HG03520 (cell line): ENCODE measurements at regions not wholly inside any gene's neighbourhood (a gene's known extent, or its start where the extent isn't known, plus 50 kb on each side); places are given as distances from the start of the nearest gene placed in this dataset.
"Not testable (repeated sequence)": the region's sequence is repeated elsewhere in the genome, so short reads cannot be mapped to it uniquely, and the experiment has no call there.

Source experiments
- ATAC-seq: cut with Tn5 transposase; IDR thresholded peaks from one replicate; pipeline ENCODE4 v1.9.1; 2021; ENCODE audit warnings: mild to moderate bottlenecking, moderate library complexity; ENCODE audit not compliant: unreplicated experiment

DNA sequence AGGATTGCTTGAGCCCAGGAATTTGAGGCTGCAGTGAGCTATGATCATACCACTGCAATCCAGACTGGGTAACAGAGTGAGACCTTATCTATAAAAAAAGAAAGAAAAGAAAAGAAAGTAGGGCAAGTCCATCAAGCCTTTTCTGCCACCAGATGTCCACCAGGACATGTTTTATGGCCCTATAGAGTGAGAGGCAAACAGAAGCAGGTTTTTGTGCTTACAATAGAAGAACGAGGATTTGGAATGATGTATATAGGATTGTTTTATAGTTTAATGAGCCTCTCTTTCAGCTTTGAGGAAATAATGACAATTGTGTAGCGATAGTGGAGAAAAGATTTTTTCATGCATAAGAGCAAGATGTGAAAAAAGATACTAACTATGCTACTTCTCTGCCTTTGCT, 480.5 kb downstream of the KLF12 start:
- ATAC-seq = no peak

DNA sequence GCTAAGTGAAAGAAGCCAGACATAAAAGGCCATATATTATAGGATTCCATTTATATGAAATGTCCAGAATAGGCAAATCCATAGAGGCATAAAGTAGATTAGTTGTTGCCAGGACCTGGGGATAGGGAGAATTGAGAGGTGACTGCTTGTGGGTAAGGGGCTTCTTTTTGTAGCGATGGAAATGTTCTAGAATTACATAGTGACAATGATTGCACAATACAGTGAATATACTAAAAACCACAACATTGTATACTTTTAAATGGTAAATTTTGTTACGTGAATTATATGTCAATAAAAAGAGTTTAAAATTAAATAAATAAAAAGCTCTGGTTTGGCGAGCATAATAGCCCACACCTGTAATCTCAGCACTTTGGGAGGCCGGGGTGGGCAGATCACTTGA, 486.8 kb downstream of the KLF12 start:
- no peak for ATAC-seq

DNA sequence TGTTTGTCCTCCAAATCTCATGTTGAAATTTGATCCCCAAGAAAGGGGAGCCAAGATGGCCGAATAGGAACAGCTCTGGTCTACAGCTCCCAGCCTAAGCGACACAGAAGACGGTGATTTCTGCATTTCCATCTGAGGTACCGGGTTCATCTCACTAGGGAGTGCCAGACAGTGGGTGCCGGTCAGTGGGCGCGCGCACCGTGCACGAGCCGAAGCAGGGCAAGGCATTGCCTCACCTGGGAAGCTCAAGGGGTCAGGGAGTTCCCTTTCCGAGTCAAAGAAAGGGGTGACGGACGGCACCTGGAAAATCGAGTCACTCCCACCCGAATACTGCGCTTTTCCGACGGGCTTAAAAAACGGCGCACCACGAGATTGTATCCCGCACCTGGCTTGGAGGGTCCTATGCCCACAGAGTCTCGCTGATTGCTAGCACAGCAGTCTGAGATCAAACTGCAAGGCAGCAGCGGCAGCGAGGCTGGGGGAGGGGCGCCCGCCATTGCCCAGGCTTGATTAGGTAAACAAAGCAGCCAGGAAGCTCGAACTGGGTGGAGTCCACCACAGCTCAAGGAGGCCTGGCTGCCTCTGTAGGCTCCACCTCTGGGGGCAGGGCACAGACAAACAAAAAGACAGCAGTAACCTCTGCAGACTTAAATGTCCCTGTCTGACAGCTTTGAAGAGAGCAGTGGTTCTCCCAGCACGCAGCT, 493.6 kb downstream of the KLF12 start:
- ATAC-seq = not testable (repeated sequence)

DNA sequence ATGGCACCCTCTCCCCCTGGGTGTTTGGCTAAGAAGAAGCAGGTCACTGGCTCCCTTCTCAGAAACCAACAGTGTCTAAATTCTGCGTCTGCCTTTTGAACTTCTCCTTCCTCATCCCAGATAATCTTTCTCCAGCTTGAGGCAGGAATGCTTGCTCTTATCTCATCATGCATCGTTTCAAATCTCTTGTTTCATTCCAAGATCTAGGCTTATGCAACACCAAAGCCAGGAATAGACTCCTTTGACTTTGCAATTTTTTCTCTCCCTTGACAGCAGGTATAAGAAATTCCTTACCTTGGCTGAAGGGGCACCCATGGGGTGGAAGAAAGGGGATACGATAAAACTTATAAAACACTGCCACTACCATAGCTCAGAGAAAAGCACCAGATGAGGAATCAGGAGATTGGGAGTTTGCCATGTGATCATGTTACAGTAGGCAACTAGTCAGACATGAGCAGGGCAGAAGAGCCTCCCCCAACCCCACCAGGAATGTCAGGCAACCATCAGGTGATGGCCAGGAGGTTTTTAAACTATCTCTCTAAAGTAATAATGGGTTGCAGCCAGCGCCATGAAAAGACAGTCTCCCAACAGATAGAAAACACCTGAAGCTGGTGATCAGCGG, 498.9 kb downstream of the KLF12 start:
- no peak for ATAC-seq

DNA sequence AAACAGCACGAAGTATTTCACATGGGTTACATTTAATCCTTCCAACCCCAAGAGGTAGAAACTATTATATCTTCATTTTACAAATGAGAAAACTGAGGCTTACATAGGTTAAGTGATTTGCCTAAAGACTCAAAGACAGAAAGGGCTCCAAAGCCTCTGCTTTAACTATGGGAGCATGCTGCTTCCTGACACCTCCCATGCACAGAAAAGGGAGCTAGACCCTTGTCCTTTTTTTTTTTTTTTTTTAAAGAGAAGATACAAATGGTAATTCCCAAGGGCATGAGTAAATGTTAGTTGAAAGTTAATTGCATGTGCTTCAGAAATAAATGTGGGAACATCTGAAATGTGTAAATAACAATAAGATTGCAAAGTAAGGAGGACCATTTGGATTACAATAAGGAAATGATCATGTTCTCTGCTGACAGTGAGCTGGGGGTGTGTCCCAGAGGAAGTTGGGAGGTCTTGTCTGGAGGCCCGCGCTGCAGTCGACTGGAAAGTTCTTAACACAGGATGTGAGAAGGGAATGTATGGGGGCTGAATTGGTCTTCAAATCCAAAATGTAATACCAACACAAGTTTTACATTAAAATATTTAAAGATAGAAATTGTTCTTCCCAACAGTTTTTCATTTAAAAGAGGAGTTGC, 500.3 kb downstream of the KLF12 start:
- ATAC-seq = no peak

DNA sequence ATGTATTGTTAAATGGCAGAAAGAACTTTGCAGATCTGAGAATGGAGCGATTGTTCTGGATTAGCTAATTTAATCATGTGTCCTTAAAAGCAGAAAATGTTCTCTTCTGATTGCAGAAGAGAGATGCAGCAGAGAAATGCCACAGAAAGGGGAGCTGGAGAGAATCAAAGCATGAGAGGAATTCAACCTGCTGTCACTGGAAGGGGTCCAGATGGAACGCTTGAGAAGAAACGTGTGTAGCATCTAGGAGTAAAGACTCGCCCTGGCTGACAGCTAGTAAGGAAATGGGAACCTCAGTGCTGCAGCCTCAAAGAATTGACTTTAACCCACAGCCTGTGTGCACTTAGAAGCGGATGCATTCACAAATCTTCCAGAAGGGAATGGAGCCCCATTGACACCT, 502.8 kb downstream of the KLF12 start:
- no peak for ATAC-seq

DNA sequence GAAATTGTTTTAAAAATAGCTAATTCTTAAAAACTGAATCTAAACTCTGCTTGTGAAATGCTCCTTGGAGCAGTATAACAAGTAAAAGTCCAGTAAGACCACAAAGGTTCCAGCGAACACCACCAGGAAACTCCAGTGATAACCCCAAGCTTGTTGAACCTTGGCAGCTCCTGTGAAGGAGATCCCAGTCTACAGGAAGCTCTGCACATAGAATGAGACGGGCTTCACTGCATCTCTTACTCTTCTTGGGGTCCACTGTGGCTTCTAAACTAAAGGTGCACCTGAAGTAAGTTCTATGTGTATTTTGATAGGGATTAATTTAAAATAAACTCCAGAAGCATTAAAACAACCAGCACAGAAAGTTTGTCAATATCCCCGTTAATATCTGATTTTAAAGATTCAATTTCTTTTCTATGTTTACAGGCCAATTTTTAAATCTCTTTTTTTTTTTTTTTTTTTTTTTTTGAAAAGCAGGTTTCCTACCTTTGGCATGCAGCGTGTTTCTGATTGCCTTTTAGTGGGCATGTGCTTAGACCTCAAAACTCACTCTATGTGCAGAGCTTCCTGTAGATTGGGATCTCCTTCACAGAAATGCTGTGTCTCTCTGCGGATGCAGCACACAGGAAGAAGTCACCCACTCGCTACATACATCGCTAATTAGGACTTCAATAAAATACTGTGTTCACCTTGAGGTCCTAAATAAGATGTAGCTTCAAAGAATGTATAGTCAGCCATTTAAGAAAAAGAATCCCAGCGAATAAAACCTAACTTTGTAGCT, 508.5 kb downstream of the KLF12 start:
- no peak for ATAC-seq

DNA sequence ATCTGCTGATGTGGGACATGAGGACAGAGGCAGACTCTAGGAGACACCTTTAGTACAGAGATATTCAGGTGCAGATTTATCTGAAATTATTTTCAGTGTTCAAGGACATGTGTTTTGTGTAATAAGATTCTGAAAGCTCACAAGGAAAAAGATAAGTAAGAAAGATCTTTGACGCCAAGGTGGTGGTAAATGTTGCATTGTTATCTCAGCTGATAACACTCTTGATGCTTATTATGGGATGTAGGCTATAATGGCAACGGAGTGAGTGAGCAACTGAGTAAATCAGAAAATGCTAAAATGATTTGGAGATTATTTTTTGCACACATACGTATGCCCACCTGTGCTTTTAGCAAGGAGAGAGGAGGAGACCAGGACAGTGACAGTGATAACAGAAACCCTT, 510.9 kb downstream of the KLF12 start:
- ATAC-seq = no peak

DNA sequence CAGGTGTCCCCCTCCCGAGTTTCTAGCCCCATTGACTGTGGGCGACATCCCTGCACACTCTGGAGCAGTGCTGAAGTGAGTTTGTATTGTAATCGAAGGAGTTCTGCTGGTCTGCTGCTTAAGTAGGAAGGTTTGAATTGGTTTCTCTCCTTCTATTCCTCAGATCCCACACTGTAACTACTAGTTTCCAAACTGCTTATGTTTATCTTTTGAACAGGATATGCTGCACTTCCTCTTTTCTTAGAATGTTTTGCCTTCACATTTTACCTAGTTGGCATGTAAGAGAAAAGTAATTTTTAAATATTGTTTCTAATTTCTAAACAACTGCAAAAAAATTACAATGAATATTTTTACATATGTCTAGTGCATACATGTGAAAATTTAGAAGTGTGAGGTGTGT, 511.8 kb downstream of the KLF12 start:
- no peak for ATAC-seq

DNA sequence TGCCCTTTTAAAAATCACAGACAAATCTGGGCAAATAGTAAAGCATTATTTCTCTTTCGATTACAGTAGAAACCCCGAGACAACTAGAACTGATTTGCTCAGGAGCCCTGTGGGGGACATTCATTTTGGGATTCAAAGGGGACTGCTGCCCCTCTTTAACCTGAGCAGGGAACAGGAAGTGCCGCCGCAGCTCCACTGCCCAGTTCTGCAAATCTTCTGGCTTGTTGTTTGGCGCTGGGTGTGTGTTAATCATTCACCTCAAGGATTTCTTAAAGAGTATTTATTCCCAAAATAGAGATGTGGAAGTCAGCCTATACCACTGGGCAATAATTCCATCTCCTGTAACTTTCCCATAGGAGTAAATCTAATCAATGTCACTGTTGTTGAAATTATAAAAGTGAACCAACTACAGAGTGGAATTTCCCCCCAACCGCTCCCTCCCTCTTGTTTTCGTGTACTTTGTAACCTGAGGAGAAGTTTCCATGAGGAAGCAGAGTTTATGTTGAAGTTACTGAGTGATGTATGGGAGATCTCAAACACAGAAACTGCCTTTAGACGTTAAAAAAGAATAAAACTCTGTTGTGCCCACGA, 515.8 kb downstream of the KLF12 start:
- no peak for ATAC-seq

DNA sequence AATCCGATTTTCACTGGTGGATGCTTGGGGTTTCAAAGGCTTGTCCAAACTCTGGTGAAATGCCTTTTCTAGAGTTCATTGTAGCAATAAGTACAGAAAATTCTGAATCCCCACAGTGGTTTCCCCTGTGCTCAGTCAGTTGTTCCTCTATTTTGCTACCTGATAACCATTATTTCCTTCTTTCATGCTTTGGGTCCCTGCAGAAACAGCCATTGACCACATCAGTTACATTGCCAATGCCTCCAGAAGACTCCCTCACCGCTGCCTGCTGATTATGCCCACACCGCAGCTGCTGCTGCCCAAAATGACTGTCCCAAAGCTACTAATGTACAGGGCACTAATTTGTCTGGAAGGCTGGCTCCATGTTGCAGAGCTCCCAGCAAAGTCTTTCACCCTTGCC, 517.3 kb downstream of the KLF12 start:
- no peak for ATAC-seq

DNA sequence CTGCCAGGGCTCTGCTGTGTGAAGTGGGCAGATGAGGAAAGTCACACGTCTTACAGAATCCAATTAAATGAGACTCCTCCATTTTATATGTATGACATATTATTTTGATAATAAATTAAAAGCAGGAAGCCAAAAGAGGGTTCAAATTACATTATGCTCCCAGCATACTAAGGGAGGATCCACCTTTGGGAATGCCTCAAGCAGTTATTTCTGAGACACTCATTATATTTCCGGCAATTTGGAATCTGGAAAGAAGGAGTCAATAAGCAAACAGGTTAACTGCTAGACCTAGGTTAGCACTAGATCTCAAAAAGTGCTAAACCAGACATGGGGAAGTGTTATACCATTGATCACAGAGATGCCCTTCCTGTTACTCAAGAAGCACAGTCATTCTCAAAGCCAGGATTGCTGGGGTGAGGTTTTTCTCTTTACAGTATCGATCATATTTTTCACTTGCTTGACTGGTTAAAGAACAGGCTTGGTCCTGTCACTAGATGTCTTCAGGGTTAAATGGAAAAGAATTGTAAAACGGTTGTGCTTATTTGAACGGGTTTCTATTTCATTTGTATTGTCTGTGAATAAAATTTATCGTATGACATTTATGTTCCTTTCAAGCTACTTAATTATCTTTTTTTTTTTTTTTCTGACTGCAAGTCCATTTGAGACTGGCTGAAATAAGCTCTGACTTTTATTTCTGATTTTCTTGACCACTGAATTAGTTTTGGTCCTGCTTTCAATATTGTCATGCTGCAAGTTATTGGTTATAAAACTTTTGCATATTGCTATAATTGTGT, 523.2 kb downstream of the KLF12 start:
- no peak for ATAC-seq

DNA sequence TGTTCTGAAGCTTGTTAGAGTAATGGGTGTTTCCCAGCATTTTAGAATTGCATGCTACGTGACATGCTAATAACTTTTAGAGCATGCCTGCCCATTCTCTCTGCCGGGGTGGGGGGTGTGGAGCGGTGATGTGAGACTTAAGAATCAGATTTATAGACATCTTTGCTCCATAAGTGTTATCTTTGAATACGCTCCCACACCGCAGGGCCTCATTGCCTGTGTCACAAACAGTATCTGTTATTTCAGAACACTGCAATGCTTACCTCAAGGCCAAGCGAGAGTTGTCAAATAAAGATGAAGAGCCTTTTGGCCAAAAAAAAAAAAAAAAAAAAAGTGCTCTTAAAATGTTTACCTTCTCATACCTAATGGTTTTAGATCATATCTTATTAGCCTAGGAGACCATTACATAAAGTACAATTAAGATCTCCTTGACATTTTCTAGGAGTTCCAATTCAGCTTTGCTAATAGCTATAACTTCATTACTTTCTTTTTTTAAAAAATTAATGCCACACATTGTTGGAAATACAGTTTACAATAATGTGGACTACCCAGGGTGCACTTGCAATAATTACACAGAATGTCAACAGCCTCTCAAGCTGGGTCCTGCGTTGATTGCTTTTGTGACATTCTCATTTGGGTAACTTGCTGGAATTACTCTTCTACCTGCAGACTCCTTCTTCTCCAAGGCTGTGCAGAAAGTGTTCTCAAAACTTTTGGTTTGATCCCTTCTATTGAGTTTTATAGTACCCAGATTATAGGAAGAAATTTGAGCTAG, 525.3 kb downstream of the KLF12 start:
- ATAC-seq = no peak

DNA sequence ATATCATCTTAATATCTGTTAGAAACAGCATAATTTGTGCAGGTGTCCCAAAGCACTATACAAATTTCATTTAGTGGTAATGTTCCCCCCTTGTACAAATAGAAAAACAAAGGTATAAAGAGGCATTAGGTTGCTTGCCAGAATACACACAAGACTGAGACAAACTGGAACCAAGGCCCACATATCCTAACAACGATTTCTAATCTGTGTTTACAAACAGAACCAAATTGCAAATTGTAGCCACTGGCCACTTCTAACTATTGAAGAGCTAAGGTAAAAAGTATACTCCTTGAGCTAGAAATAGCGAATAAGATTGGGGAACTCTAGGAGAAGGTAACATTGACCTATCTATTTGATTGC, 526.1 kb downstream of the KLF12 start:
- no peak for ATAC-seq

DNA sequence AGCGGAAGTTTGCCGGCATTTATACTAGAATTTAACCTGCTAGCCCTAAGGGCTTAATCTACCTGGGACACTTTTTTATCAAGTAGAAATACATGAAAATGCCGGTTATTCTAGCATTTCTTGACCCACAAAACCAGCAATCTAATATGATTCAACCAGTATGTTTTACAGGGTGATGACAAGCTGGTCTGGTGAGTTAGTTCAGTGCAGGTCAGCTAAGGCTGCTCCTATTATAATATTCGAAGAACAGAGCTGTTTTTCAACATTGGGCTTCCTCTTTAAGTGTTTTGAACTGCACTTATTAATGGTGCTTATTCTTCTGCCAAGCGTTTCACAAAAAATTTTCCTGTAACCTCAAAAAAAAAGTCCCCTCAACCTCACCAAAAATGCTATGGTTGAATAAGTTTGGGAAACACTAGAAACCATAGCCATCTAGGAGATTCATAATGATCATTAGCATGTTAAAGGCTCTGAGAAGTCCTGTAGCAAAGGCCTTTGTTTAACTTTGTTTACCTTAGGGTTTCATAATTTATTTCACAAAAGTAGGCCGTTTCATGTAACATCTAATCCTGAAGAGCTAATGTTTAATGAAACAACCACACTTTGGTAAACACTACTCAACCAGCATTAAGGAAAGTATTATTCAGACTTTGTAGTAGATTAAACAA, 526.6 kb downstream of the KLF12 start:
- ATAC-seq = no peak

DNA sequence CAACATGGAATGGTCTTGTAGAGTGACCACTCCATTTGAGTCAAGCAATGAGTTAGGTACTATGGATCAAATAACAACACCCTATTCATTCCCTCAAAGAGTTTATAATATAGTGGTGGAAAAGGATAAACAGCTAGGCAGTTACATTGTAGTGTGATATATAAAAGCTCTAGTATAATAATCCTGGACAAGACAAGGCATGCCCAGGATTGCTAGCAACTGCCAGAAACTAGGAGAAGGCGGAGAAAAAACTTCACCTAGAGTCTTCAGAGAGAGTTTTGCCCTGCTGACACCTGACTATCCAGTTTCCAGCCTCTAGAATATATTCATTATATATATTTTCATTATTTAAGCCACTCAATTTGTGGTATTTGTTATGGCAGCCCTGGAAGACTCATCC, 530.6 kb downstream of the KLF12 start:
- no peak for ATAC-seq

DNA sequence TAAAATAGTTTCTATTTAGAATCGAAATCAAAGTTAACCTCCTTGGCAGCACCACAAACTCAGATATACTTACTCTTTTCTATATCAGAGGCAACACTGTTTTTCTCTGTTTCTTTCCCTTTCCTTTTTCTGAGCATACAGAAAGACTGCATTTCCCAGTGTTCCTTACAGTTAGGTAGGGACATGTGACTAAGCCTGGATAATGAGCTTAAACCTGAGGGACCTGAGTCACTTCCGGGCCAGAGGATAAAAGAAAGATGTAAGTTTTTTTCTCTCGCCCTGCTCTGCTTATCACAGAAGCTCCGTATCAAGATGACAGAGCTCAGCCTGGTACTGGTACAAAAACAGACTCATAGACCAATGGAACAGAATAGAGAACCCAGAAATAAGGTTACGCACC, 531.9 kb downstream of the KLF12 start:
- no peak for ATAC-seq

DNA sequence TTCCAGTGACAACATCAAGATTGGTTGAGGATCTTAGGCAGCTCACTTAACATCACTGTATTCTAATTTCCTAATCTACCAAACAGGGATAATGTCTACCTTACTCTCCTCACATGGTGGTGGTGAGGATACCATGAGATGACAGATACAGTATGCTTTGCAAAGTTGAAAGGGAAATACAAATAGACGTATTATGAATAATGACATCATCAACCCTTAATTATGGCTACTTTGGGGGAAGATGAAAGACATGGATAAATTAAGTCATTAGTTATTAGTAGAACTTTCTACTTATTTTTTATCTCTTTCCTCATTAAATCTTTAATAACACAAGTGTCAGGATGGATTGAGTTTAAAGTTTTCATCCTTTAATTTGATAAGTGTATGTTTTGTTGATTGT, 532.5 kb downstream of the KLF12 start:
- no peak for ATAC-seq
